ENCODE measurements at regions not wholly inside any gene's neighbourhood (a gene's known extent, or its start where the extent isn't known, plus 50 kb on each side); places are given as distances from the start of the nearest gene placed in this dataset.

DNA sequence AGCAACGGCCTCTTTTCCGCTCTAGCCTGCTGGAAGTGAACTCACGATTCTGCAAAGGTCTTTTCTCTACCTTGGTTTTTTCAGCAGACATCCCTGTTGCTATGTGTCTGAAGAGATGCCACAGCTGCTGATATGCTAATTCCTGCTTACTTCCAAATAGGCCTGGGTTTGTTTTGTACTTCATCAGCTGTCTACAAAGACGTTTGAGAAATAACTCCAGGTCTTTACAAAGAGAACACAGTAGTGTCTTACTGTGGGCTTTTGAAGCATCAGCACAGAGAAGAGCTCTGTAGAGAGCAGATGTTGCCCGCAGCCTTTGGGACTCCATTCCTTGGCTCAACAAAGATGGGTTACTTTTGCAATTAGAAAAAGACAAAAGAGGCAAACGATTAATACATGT is 1366.5 kb downstream of the AACS start:
- H3K4me3 ChIP-seq (ENCODE audit: insufficient read depth, low read length), result no peak overlapping the region
- DNase-seq (ENCODE audit: insufficient read length, low spot score, missing footprints), result no peak
- no peaks in the 10 kb centered on the region for H3K79me2 ChIP-seq (ENCODE audit: insufficient read depth, low read length)
- no peaks in the 10 kb centered on the region for H3K4me1 ChIP-seq (ENCODE audit: insufficient read depth, low read length)
- H3K27ac ChIP-seq (ENCODE audit: low read depth, low read length), result no peak overlapping the region
- no peaks in the 10 kb centered on the region for H3K9me3 ChIP-seq (ENCODE audit: low read depth, low read length)
- no peak overlapping the region for H2AFZ ChIP-seq (ENCODE audit: low read length)
- H3K36me3 ChIP-seq (ENCODE audit: insufficient read depth, low read length), result no peaks in the 10 kb centered on the region
- TF ChIP-seq, protein P1, sequence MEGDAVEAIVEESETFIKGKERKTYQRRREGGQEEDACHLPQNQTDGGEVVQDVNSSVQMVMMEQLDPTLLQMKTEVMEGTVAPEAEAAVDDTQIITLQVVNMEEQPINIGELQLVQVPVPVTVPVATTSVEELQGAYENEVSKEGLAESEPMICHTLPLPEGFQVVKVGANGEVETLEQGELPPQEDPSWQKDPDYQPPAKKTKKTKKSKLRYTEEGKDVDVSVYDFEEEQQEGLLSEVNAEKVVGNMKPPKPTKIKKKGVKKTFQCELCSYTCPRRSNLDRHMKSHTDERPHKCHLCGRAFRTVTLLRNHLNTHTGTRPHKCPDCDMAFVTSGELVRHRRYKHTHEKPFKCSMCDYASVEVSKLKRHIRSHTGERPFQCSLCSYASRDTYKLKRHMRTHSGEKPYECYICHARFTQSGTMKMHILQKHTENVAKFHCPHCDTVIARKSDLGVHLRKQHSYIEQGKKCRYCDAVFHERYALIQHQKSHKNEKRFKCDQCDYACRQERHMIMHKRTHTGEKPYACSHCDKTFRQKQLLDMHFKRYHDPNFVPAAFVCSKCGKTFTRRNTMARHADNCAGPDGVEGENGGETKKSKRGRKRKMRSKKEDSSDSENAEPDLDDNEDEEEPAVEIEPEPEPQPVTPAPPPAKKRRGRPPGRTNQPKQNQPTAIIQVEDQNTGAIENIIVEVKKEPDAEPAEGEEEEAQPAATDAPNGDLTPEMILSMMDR (IDR thresholded peaks at IDR 0.05; ENCODE audit: extremely low read depth, low read depth, low read length), result no peak
- no peak overlapping the region for H3K4me2 ChIP-seq (ENCODE audit: insufficient read depth, low read length)
- no peaks in the 10 kb centered on the region for H3K27me3 ChIP-seq (ENCODE audit: insufficient read depth, low read length)
- no peaks in the 10 kb centered on the region for H4K20me1 ChIP-seq (ENCODE audit: insufficient read depth, low read length)

DNA sequence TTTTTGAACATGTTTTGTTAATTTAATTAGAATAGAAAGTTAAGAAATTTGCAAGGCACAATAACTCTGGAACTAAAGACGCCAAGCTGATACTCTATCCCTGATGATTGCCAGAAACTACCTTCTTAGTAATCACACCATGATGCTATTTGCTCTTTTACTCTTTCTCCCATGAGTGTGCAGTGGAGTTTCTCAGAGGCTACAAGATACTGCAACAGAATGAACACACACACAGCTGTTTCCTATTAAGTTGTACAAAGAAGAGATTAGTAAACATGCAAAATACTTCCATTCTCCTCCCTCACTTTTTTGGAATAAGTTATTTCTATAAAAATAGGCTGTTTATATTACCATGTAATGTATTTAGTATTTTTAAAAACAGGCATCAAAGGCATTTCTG is 1367.5 kb downstream of the AACS start:
- Histone ChIP-seq H3K36me3 (ENCODE audit: insufficient read depth, low read length) (no peaks in the 10 kb centered on the region), H4K20me1 (ENCODE audit: insufficient read depth, low read length) (no peaks in the 10 kb centered on the region), H3K4me1 (ENCODE audit: insufficient read depth, low read length) (no peaks in the 10 kb centered on the region), H2AFZ (ENCODE audit: low read length) (no peak overlapping the region), H3K4me3 (ENCODE audit: insufficient read depth, low read length) (no peak overlapping the region), H3K27me3 (ENCODE audit: insufficient read depth, low read length) (no peaks in the 10 kb centered on the region), H3K9me3 (ENCODE audit: low read depth, low read length) (no peaks in the 10 kb centered on the region), H3K4me2 (ENCODE audit: insufficient read depth, low read length) (no peak overlapping the region), H3K27ac (ENCODE audit: low read depth, low read length) (no peak overlapping the region), H3K79me2 (ENCODE audit: insufficient read depth, low read length) (no peaks in the 10 kb centered on the region)
- no peak for DNase-seq (ENCODE audit: insufficient read length, low spot score, missing footprints)
- TF ChIP-seq, protein P1 (IDR thresholded peaks at IDR 0.05; ENCODE audit: extremely low read depth, low read depth, low read length), result no peak

DNA sequence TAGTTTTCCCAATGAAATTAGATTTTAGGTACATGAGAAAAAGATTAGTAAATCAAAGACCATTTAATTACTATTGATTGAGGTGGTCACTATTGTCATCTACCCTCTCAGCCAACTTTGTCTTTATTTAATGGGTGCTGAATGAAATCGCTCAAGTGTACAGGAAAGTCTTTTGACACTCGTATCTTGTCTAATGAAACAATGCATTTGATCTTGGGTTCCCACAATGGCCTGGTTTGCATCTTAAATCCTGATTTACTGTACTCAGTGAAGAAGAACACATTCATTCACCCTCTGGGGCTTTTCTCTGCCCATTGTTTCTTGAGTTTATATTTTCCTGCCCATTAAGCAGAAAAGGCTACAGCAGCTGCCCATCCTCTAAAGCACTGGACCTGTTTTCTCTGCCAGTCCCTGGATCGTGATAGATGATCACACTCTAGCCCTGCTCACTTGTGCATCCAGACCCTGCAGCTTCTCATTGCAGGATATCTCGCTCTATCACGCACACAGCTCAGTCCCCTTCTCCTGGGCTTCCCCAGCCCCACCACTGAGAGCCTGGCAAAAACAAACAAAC is 1369.3 kb downstream of the AACS start:
- Histone ChIP-seq H3K27me3 (ENCODE audit: insufficient read depth, low read length) (no peaks in the 10 kb centered on the region), H3K36me3 (ENCODE audit: insufficient read depth, low read length) (no peaks in the 10 kb centered on the region), H3K79me2 (ENCODE audit: insufficient read depth, low read length) (no peaks in the 10 kb centered on the region), H3K4me2 (ENCODE audit: insufficient read depth, low read length) (no peak overlapping the region), H3K4me3 (ENCODE audit: insufficient read depth, low read length) (no peak overlapping the region), H3K27ac (ENCODE audit: low read depth, low read length) (no peak overlapping the region), H3K9me3 (ENCODE audit: low read depth, low read length) (no peaks in the 10 kb centered on the region), H2AFZ (ENCODE audit: low read length) (no peak overlapping the region), H4K20me1 (ENCODE audit: insufficient read depth, low read length) (no peaks in the 10 kb centered on the region), H3K4me1 (ENCODE audit: insufficient read depth, low read length) (no peaks in the 10 kb centered on the region)
- no peak for DNase-seq (ENCODE audit: insufficient read length, low spot score, missing footprints)
- TF ChIP-seq, protein P1 (IDR thresholded peaks at IDR 0.05; ENCODE audit: extremely low read depth, low read depth, low read length), result no peak

DNA sequence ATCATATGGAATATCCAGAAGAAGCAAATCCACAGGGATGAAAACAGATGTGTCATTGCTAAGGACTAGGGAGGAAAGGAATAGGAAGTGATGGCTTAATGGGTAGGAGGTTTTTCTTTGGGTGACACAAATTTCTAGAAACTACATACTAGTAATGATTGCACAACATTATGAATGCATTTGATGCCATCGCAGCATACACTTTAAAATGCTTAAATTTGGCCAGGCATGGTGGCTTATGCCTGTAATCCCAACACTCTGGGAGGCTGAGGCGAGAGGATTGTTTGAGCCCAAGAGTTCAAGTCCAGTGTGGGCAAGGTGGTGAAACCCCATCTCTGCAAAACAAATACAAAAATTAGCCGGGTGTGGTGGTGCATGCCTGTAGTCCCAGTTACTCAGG is 1370.8 kb downstream of the AACS start:
- DNase-seq (ENCODE audit: insufficient read length, low spot score, missing footprints), result no peak
- TF ChIP-seq, protein P1 (IDR thresholded peaks at IDR 0.05; ENCODE audit: extremely low read depth, low read depth, low read length), result no peak
- Histone ChIP-seq H4K20me1 (ENCODE audit: insufficient read depth, low read length) (no peaks in the 10 kb centered on the region), H3K27ac (ENCODE audit: low read depth, low read length) (no peak overlapping the region), H3K4me2 (ENCODE audit: insufficient read depth, low read length) (no peak overlapping the region), H3K36me3 (ENCODE audit: insufficient read depth, low read length) (no peaks in the 10 kb centered on the region), H3K79me2 (ENCODE audit: insufficient read depth, low read length) (no peaks in the 10 kb centered on the region), H3K4me3 (ENCODE audit: insufficient read depth, low read length) (no peak overlapping the region), H3K27me3 (ENCODE audit: insufficient read depth, low read length) (no peaks in the 10 kb centered on the region), H3K4me1 (ENCODE audit: insufficient read depth, low read length) (no peaks in the 10 kb centered on the region), H2AFZ (ENCODE audit: low read length) (no peak overlapping the region), H3K9me3 (ENCODE audit: low read depth, low read length) (no peaks in the 10 kb centered on the region)
